Transverse colon (tissue), 4 donors: ENCODE measurements at regions not wholly inside any gene's neighbourhood (a gene's known extent, or its start where the extent isn't known, plus 50 kb on each side); places are given as distances from the start of the nearest gene placed in this dataset.

Source experiments
- EP300 ChIP-seq: sonication (generic); formaldehyde crosslinking; IDR thresholded peaks from one replicate; pipeline ENCODE4 v1.6.1; 2017; ENCODE audit warnings: antibody characterized with exemption, low read depth
- POLR2A ChIP-seq: fragments of 450-650 bp; IDR thresholded peaks from one replicate; pipeline ENCODE4 v1.6.1; 2016; ENCODE audit warnings: antibody characterized with exemption, mild to moderate bottlenecking, moderate library complexity
- POLR2AphosphoS5 ChIP-seq, 3 donors: sonication (generic); formaldehyde crosslinking; IDR thresholded peaks; one replicate each; pipeline ENCODE4 v1.6.1; 2016; ENCODE audit warnings: antibody characterized with exemption in 3 of 3
- TF ChIP-seq, protein P1 (sequence below), 5 experiments: fragments of 200-600 bp in 3 of 5; fragments of 450-650 bp in 2 of 5; sonication (generic) in 3 of 5; IDR thresholded peaks; 1 replicate in 2 of 5; 2 replicates in 3 of 5; pipeline ENCODE4 v1.5.1; 2016 to 2017; ENCODE audit warnings: antibody characterized with exemption in 5 of 5, inconsistent platforms in 3 of 5, mild to moderate bottlenecking in 2 of 5, moderate library complexity in 1 of 5

DNA sequence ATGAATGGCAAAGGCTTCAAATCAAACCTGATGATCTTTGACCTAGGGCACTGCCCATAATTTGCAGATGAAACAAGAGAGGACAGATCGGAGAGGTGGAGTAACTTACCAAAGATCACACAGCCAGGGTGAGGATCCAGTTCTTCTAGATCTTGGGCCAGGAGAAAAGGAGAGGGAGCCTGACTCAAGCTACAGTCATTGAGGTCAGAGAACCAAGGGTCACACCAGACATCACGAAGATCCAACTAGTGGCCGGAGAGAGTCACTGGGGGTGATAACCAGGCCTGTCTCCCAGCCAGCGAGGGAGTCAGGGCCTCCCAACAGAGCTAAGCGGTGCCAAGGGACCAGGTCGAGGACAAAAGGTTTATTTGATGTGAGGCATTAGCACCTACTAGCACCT lies 115.0 kb downstream of the RIPK4 start:
- no peak for TF ChIP-seq POLR2A
- TF ChIP-seq, protein P1, sequence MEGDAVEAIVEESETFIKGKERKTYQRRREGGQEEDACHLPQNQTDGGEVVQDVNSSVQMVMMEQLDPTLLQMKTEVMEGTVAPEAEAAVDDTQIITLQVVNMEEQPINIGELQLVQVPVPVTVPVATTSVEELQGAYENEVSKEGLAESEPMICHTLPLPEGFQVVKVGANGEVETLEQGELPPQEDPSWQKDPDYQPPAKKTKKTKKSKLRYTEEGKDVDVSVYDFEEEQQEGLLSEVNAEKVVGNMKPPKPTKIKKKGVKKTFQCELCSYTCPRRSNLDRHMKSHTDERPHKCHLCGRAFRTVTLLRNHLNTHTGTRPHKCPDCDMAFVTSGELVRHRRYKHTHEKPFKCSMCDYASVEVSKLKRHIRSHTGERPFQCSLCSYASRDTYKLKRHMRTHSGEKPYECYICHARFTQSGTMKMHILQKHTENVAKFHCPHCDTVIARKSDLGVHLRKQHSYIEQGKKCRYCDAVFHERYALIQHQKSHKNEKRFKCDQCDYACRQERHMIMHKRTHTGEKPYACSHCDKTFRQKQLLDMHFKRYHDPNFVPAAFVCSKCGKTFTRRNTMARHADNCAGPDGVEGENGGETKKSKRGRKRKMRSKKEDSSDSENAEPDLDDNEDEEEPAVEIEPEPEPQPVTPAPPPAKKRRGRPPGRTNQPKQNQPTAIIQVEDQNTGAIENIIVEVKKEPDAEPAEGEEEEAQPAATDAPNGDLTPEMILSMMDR (IDR thresholded peaks at IDR 0.05) = no peak
- no peak for TF ChIP-seq EP300
- no peak for TF ChIP-seq POLR2AphosphoS5 (IDR thresholded peaks at IDR 0.05)
